Endothelial cell of umbilical vein (primary cell): ENCODE measurements at regions not wholly inside any gene's neighbourhood (a gene's known extent, or its start where the extent isn't known, plus 50 kb on each side); places are given as distances from the start of the nearest gene placed in this dataset.

ENCODE experiments used
- BruUV-seq: library from RNA; stranded (reverse); fragments of 400-500 nt; replicated peaks from 2 replicates; lab custom pipeline; 2021; lab: Mats Ljungman, UMichigan
- CTCF ChIA-PET: fragments of 300-600, 350-600 bp; sonication (Branson Sonifier 250); formaldehyde crosslinking; loops from one replicate; lab custom pipeline; 2021; ENCODE audit warnings: antibody characterized with exemption, inconsistent platforms; lab: Charles Lee
- POLR2A ChIA-PET: fragments of 300-600, 350-600 bp; sonication (Branson Sonifier 250); formaldehyde crosslinking; loops from one replicate; lab custom pipeline; 2021; ENCODE audit warnings: antibody characterized with exemption, inconsistent platforms; lab: Charles Lee
- DNase-seq: peaks from one replicate; pipeline ENCODE4 v3.0.0-alpha.2; 2011; ENCODE audit warnings: low read depth, low spot score
- FAIRE-seq: peaks from 2 replicates; lab custom pipeline; 2011; peaks lifted over from hg19 to GRCh38; lab: Jason Lieb, UNC
- H2AFZ ChIP-seq: 2 replicates; pipeline ENCODE4 v1.6.0; 2012; ENCODE audit warnings: low read depth, low read length, control low read depth, inconsistent platforms
- H3K27ac ChIP-seq: 2 replicates; pipeline ENCODE4 v1.5.1; 2011; ENCODE audit warnings: low read depth, mild to moderate bottlenecking, control low read depth, low read length, moderate library complexity; ENCODE audit not compliant: insufficient read depth
- H3K27me3 ChIP-seq, 2 experiments: 2 replicates each; pipeline versions ENCODE4 v1.6.0 to v1.6.1; 2011; ENCODE audit warnings: low read length in 2 of 2, mixed read lengths in 1 of 2; ENCODE audit not compliant: control insufficient read depth in 2 of 2, insufficient read depth in 2 of 2
- H3K36me3 ChIP-seq, 2 experiments: 2 replicates in 1 of 2; 3 replicates in 1 of 2; pipeline ENCODE4 v1.5.1; 2011; ENCODE audit warnings: low read length in 2 of 2, mild to moderate bottlenecking in 1 of 2, moderate library complexity in 1 of 2; ENCODE audit not compliant: control insufficient read depth in 2 of 2, insufficient read depth in 2 of 2; ENCODE audit errors: extremely low read depth in 1 of 2
- H3K4me1 ChIP-seq: 3 replicates; pipeline ENCODE4 v1.5.1; 2011; ENCODE audit warnings: mild to moderate bottlenecking, low read length; ENCODE audit not compliant: control insufficient read depth, insufficient read depth; ENCODE audit errors: extremely low read depth
- H3K4me2 ChIP-seq: 2 replicates; pipeline ENCODE4 v1.6.1; 2011; ENCODE audit warnings: low read length, control low read depth, mixed read lengths; ENCODE audit not compliant: insufficient read depth
- H3K4me3 ChIP-seq, 3 experiments: fragments of 200-600 bp in 1 of 3; sonication (generic), shearing (Covaris generic) in 1 of 3; replicated peaks in 1 of 3; 2 replicates each; pipeline ENCODE4 v1.5.1; 2011 to 2016; ENCODE audit warnings: control low read depth in 3 of 3, low read length in 3 of 3, mild to moderate bottlenecking in 2 of 3, inconsistent platforms in 1 of 3, low read depth in 1 of 3, moderate library complexity in 1 of 3; ENCODE audit not compliant: insufficient read depth in 1 of 3
- H3K79me2 ChIP-seq: 2 replicates; pipeline ENCODE4 v1.6.0; 2012; ENCODE audit warnings: low read length, inconsistent platforms; ENCODE audit not compliant: control insufficient read depth, insufficient read depth
- H3K9ac ChIP-seq: replicated peaks from 2 replicates; pipeline ENCODE3; 2011; ENCODE audit warnings: low read length, control low read depth; ENCODE audit not compliant: insufficient read depth; ENCODE audit errors: extremely low read depth
- H3K9me1 ChIP-seq: replicated peaks from 3 replicates; pipeline ENCODE4 v1.6.0; 2011; ENCODE audit warnings: mild to moderate bottlenecking, low read length; ENCODE audit not compliant: control insufficient read depth, insufficient read depth; ENCODE audit errors: extremely low read depth
- H3K9me3 ChIP-seq: replicated peaks from 2 replicates; pipeline ENCODE4 v1.5.1; 2012; ENCODE audit warnings: low read length, inconsistent platforms; ENCODE audit not compliant: control insufficient read depth, insufficient read depth
- H4K20me1 ChIP-seq: replicated peaks from 2 replicates; pipeline ENCODE3; 2011; ENCODE audit warnings: mild to moderate bottlenecking, low read length; ENCODE audit not compliant: control insufficient read depth, insufficient read depth; ENCODE audit errors: extremely low read depth
- EZH2 ChIP-seq: IDR thresholded peaks from 2 replicates; pipeline ENCODE4 v1.6.1; 2012; ENCODE audit warnings: borderline replicate concordance, low read depth, mild to moderate bottlenecking, moderate library complexity, low read length, inconsistent platforms; ENCODE audit not compliant: severe bottlenecking
- FOS ChIP-seq: IDR thresholded peaks from 2 replicates; pipeline ENCODE4 v1.6.1; 2011; ENCODE audit warnings: mild to moderate bottlenecking, low read length, moderate library complexity, borderline replicate concordance; ENCODE audit not compliant: insufficient read depth
- GATA2 ChIP-seq: IDR thresholded peaks from 2 replicates; pipeline ENCODE4 v1.7.0; 2011; ENCODE audit warnings: low read depth, mild to moderate bottlenecking, moderate library complexity, mixed read lengths, low read length; ENCODE audit not compliant: insufficient read length, insufficient read depth
- JUN ChIP-seq: IDR thresholded peaks from 2 replicates; pipeline ENCODE4 v1.6.1; 2011; ENCODE audit warnings: borderline replicate concordance, low read depth; ENCODE audit not compliant: insufficient read length, insufficient read depth
- MYC ChIP-seq: IDR thresholded peaks from one replicate; pipeline ENCODE4 v1.6.1; 2011; ENCODE audit warnings: mild to moderate bottlenecking, low read depth, low read length
- POLR2A ChIP-seq: IDR thresholded peaks from 2 replicates; pipeline ENCODE4 v1.6.1; 2012; ENCODE audit warnings: low read depth, mild to moderate bottlenecking, control low read depth, low read length
- POLR2AphosphoS5 ChIP-seq: IDR thresholded peaks from 2 replicates; pipeline ENCODE4 v1.6.1; 2012; ENCODE audit warnings: low read depth, mild to moderate bottlenecking, control low read depth, low read length, moderate library complexity; ENCODE audit not compliant: insufficient read depth
- dilution Hi-C: fragments of 300-500 bp; cut with MboI; formaldehyde crosslinking; loops from one replicate; pipeline ENCODE4 v1.15.0; 2019; ENCODE audit warnings: low sequenced_read_pairs; ENCODE audit not compliant: extremely low pct_ligation_motif_present
- intact Hi-C: fragments of 100-400 bp; cut with micrococcal nuclease; formaldehyde crosslinking; loops from one replicate; pipeline ENCODE4 v1.10.0; 2022
- TF ChIP-seq, protein P1 (sequence below): IDR thresholded peaks from 2 replicates; pipeline ENCODE4 v1.6.1; 2011; ENCODE audit not compliant: insufficient read depth, insufficient read length
- TF ChIP-seq, protein P2 (sequence below), 2 donors: IDR thresholded peaks; 1 replicate in 1 of 2; 2 replicates in 1 of 2; pipeline ENCODE4 v1.5.1; 2011; ENCODE audit warnings: low read length in 2 of 2, mild to moderate bottlenecking in 2 of 2, moderate library complexity in 2 of 2, control low read depth in 1 of 2, inconsistent platforms in 1 of 2, low read depth in 1 of 2; ENCODE audit not compliant: insufficient read depth in 1 of 2; ENCODE audit errors: extremely low read depth in 1 of 2

DNA sequence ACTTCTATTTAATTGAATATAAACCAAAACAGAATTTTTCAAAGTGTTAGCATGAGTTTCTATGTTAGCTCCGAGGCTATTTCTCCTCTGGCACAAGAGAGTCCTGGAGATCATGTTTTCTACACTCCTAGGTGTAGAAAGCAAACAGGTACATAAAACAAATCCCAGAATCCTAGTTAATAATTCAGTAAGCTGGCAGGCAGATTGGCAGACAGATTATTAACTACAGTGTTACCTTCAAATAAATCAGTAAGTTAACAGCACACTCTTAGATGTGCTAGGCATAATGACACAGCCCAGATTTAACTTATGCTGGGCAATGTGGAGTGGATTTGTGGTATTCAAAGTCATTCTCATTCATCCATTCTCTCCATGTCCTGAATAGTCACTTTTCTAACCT lies 282.8 kb upstream of the RPS23 start:
- dilution Hi-C loops, result no loop called here
- H3K4me3 ChIP-seq, result no peak overlapping the region
- POLR2A ChIA-PET, result no interaction called here
- no peaks in the 10 kb centered on the region for H3K27me3 ChIP-seq
- no peak overlapping the region for H3K27ac ChIP-seq
- no peaks in the 10 kb centered on the region for H3K4me1 ChIP-seq
- H3K9me3 ChIP-seq, result no peaks in the 10 kb centered on the region
- H3K4me2 ChIP-seq, result no peak overlapping the region
- CTCF ChIA-PET, result no interaction called here
- FAIRE-seq (no peak), DNase-seq (no peak)
- no peak overlapping the region for H2AFZ ChIP-seq
- no peaks in the 10 kb centered on the region for H3K79me2 ChIP-seq
- intact Hi-C loops, result no loop called here
- no peaks in the 10 kb centered on the region for H3K36me3 ChIP-seq
- H3K9ac ChIP-seq, result no peak overlapping the region
- no TSS peak for BruUV-seq
- no peak for TF ChIP-seq JUN
- no peak for TF ChIP-seq POLR2AphosphoS5
- no peak for TF ChIP-seq MYC
- TF ChIP-seq, protein P1, sequence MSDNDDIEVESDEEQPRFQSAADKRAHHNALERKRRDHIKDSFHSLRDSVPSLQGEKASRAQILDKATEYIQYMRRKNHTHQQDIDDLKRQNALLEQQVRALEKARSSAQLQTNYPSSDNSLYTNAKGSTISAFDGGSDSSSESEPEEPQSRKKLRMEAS, result no peak
- no peak for TF ChIP-seq FOS
- no peak for TF ChIP-seq EZH2
- TF ChIP-seq, protein P2, sequence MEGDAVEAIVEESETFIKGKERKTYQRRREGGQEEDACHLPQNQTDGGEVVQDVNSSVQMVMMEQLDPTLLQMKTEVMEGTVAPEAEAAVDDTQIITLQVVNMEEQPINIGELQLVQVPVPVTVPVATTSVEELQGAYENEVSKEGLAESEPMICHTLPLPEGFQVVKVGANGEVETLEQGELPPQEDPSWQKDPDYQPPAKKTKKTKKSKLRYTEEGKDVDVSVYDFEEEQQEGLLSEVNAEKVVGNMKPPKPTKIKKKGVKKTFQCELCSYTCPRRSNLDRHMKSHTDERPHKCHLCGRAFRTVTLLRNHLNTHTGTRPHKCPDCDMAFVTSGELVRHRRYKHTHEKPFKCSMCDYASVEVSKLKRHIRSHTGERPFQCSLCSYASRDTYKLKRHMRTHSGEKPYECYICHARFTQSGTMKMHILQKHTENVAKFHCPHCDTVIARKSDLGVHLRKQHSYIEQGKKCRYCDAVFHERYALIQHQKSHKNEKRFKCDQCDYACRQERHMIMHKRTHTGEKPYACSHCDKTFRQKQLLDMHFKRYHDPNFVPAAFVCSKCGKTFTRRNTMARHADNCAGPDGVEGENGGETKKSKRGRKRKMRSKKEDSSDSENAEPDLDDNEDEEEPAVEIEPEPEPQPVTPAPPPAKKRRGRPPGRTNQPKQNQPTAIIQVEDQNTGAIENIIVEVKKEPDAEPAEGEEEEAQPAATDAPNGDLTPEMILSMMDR (IDR thresholded peaks at IDR 0.05; ENCODE audit: extremely low read depth in 1 of 2, insufficient read depth in 1 of 2, low read depth in 1 of 2, low read length in 2 of 2), result no peak
- TF ChIP-seq GATA2, result no peak
- no peak for TF ChIP-seq POLR2A
- H4K20me1 ChIP-seq, result no peaks in the 10 kb centered on the region
- H3K9me1 ChIP-seq, result no peaks in the 10 kb centered on the region
